ENCODE measurements at regions not wholly inside any gene's neighbourhood (a gene's known extent, or its start where the extent isn't known, plus 50 kb on each side); places are given as distances from the start of the nearest gene placed in this dataset.

GRCh38 chr1:228990906-228991569 is 255.8 kb downstream of the RHOU start:
- TF ChIP-seq CTCF (IDR thresholded peaks at IDR 0.05; ENCODE audit: poor library complexity, severe bottlenecking) (no peak), TAF1 (IDR thresholded peaks at IDR 0.05; ENCODE audit: low read depth) (no peak), EZH2 (IDR thresholded peaks at IDR 0.05; ENCODE audit: borderline replicate concordance, insufficient read depth, low read length, poor library complexity, severe bottlenecking) (no peak), EP300 (conservative IDR thresholded peaks at IDR 0.05; ENCODE audit: poor library complexity, severe bottlenecking) (no peak), POLR2AphosphoS5 (IDR thresholded peaks at IDR 0.05) (no peak)
